Fibroblast of lung (primary cell): ENCODE measurements at regions not wholly inside any gene's neighbourhood (a gene's known extent, or its start where the extent isn't known, plus 50 kb on each side); places are given as distances from the start of the nearest gene placed in this dataset.

Experiments used
- EZH2 ChIP-seq: IDR thresholded peaks from 2 replicates; pipeline ENCODE4 v1.5.1; 2012; ENCODE audit warnings: low read length, control low read depth, mild to moderate bottlenecking; ENCODE audit errors: missing control alignments
- TF ChIP-seq, protein P1 (sequence below), 2 donors: IDR thresholded peaks in 1 of 2; conservative IDR thresholded peaks in 1 of 2; 1 replicate in 1 of 2; 2 replicates in 1 of 2; pipeline ENCODE4 v1.5.1; 2011 to 2012; ENCODE audit warnings: low read length in 2 of 2, control low read depth in 1 of 2, inconsistent platforms in 1 of 2, low read depth in 1 of 2, mild to moderate bottlenecking in 1 of 2

DNA sequence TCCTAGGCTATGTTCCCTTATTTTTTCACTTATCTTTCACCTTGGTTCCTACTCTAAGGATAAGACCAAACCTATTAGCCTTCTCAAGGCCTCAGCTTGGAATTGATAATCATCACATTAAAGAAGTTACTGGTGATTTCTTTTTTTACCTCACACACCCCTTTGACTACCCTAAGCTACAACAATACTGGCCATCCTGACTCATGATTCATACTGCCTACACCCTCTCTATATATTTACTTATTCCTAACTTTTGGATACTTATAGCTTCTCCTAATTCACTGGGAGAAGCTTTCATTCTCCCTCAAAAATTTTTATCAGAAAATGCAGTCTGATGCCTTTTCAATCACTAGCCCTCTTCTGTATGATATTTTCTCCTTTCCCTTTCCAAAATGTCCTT lies 256.1 kb downstream of the TBX18 start:
- TF ChIP-seq, protein P1, sequence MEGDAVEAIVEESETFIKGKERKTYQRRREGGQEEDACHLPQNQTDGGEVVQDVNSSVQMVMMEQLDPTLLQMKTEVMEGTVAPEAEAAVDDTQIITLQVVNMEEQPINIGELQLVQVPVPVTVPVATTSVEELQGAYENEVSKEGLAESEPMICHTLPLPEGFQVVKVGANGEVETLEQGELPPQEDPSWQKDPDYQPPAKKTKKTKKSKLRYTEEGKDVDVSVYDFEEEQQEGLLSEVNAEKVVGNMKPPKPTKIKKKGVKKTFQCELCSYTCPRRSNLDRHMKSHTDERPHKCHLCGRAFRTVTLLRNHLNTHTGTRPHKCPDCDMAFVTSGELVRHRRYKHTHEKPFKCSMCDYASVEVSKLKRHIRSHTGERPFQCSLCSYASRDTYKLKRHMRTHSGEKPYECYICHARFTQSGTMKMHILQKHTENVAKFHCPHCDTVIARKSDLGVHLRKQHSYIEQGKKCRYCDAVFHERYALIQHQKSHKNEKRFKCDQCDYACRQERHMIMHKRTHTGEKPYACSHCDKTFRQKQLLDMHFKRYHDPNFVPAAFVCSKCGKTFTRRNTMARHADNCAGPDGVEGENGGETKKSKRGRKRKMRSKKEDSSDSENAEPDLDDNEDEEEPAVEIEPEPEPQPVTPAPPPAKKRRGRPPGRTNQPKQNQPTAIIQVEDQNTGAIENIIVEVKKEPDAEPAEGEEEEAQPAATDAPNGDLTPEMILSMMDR (conservative IDR thresholded peaks at IDR 0.05 in 1 of 2, IDR thresholded peaks at IDR 0.05 in 1 of 2; ENCODE audit: low read depth in 1 of 2, low read length in 2 of 2) = no peak
- no peak for TF ChIP-seq EZH2
